Panc1 (cell line): ENCODE measurements at regions not wholly inside any gene's neighbourhood (a gene's known extent, or its start where the extent isn't known, plus 50 kb on each side); places are given as distances from the start of the nearest gene placed in this dataset.

ENCODE experiments used
- ATAC-seq: fragments of 200-7000 bp; cut with Tn5 transposase; 2 replicates; pipeline ENCODE4 v1.9.1; 2020; ENCODE audit warnings: mild to moderate bottlenecking, moderate library complexity
- BruUV-seq: library from RNA; stranded (reverse); fragments of 400-500 nt; replicated peaks from 2 replicates; lab custom pipeline; 2021; lab: Mats Ljungman, UMichigan
- CTCF ChIA-PET: fragments of 300-600 bp; sonication (Branson Sonifier 250); formaldehyde crosslinking; loops from one replicate; lab custom pipeline; 2022; ENCODE audit warnings: antibody characterized with exemption; lab: Charles Lee
- POLR2A ChIA-PET: fragments of 300-600 bp; sonication (Branson Sonifier 250); formaldehyde crosslinking; loops from one replicate; lab custom pipeline; 2022; ENCODE audit warnings: antibody characterized with exemption; lab: Charles Lee
- DNase-seq: peaks from one replicate; pipeline ENCODE4 v3.0.0-alpha.2; 2010; ENCODE audit warnings: low read depth, low spot score
- H3K27ac ChIP-seq: 2 replicates; pipeline ENCODE4 v1.5.1; 2011; ENCODE audit warnings: mild to moderate bottlenecking, low read length, inconsistent platforms
- H3K27me3 ChIP-seq: fragments of 200-500 bp; sonication (Bioruptor generic); 2 replicates; pipeline ENCODE4 v1.6.0; 2014; ENCODE audit warnings: low read length, inconsistent platforms; ENCODE audit not compliant: control insufficient read depth, insufficient read depth
- H3K36me3 ChIP-seq: fragments of 200-500 bp; sonication (Bioruptor generic); 2 replicates; pipeline ENCODE4 v1.5.1; 2014; ENCODE audit warnings: inconsistent platforms, mild to moderate bottlenecking, low read length, moderate library complexity; ENCODE audit not compliant: control insufficient read depth, insufficient read depth
- H3K4me1 ChIP-seq: 2 replicates; pipeline ENCODE4 v1.5.1; 2011; ENCODE audit warnings: inconsistent platforms, mild to moderate bottlenecking, low read length, moderate library complexity; ENCODE audit not compliant: control insufficient read depth, insufficient read depth
- H3K4me3 ChIP-seq, 2 experiments: 2 replicates each; pipeline ENCODE4 v1.5.1; 2011 to 2012; ENCODE audit warnings: low read depth in 2 of 2, low read length in 2 of 2, mild to moderate bottlenecking in 2 of 2, inconsistent platforms in 1 of 2, moderate library complexity in 1 of 2
- H3K9me3 ChIP-seq: fragments of 200-500 bp; sonication (Bioruptor generic); 2 replicates; pipeline ENCODE4 v1.5.1; 2014; ENCODE audit warnings: low read depth, mild to moderate bottlenecking, inconsistent platforms, low read length, moderate library complexity; ENCODE audit not compliant: control insufficient read depth, insufficient read depth
- CTCF ChIP-seq: fragments of 450-650 bp; IDR thresholded peaks from 2 replicates; pipeline ENCODE4 v1.5.1; 2017; ENCODE audit warnings: mild to moderate bottlenecking
- POLR2AphosphoS5 ChIP-seq: IDR thresholded peaks from 2 replicates; pipeline ENCODE4 v1.6.1; 2012; ENCODE audit warnings: mild to moderate bottlenecking, low read depth, low read length, moderate library complexity
- REST ChIP-seq, 2 experiments: IDR thresholded peaks; 2 replicates each; pipeline ENCODE4 v1.6.1; 2011 to 2012; ENCODE audit warnings: low read depth in 2 of 2, control low read depth in 1 of 2, low read length in 1 of 2, mild to moderate bottlenecking in 1 of 2, moderate library complexity in 1 of 2; ENCODE audit not compliant: insufficient read depth in 1 of 2
- SIN3A ChIP-seq: IDR thresholded peaks from 2 replicates; pipeline ENCODE4 v1.6.1; 2012; ENCODE audit warnings: low read depth, mild to moderate bottlenecking, low read length, moderate library complexity, borderline replicate concordance; ENCODE audit not compliant: insufficient read depth
- TCF7L2 ChIP-seq: IDR thresholded peaks from 2 replicates; pipeline ENCODE4 v1.6.1; 2011; ENCODE audit warnings: mild to moderate bottlenecking, low read depth, low read length, inconsistent platforms
- in situ Hi-C: cut with HindIII; loops from 2 replicates; pipeline ENCODE4 v1.10.0; 2016; ENCODE audit warnings: low sequenced_read_pairs, low pct_unique_long_range_greater_than_20kb
- intact Hi-C: fragments of 100-400 bp; cut with micrococcal nuclease; formaldehyde crosslinking; loops from one replicate; pipeline ENCODE4 v1.10.0; 2022; ENCODE audit not compliant: unreplicated experiment

- intact Hi-C loops (no loop called here), in situ Hi-C loops (no loop called here)
- TF ChIP-seq SIN3A (no peak), TCF7L2 (no peak), POLR2AphosphoS5 (no peak), REST (IDR thresholded peaks at IDR 0.05; ENCODE audit: insufficient read depth in 1 of 2, low read depth in 2 of 2, low read length in 1 of 2) (no peak), CTCF (no peak)
- ChIA-PET POLR2A (no interaction called here), CTCF (no interaction called here)
- no peaks in the 10 kb centered on the region for H3K9me3 ChIP-seq
- no peaks in the 10 kb centered on the region for H3K27me3 ChIP-seq
- BruUV-seq = no TSS peak
- no peaks in the 10 kb centered on the region for H3K36me3 ChIP-seq
- no peak overlapping the region for H3K27ac ChIP-seq
- no peaks in the 10 kb centered on the region for H3K4me1 ChIP-seq
- ATAC-seq (no peak), DNase-seq (no peak)
- no peak overlapping the region for H3K4me3 ChIP-seq
These were observed 59.2 kb upstream of the CSNK1A1L start for GRCh38 chr13:37164635-37165034.

GRCh38 chr13:37163641-37164265 is 58.3 kb upstream of the CSNK1A1L start:
- no peak for DNase-seq
- H3K4me1 ChIP-seq = no peaks in the 10 kb centered on the region
- no TSS peak for BruUV-seq
- no peaks in the 10 kb centered on the region for H3K36me3 ChIP-seq
- in situ Hi-C loops = no loop called here
- H3K4me3 ChIP-seq = no peak overlapping the region
- intact Hi-C loops = no loop called here
- CTCF ChIA-PET = no interaction called here
- ATAC-seq = no peak
- H3K27me3 ChIP-seq = no peaks in the 10 kb centered on the region
- TF ChIP-seq CTCF = no peak
- no peak for TF ChIP-seq POLR2AphosphoS5
- TF ChIP-seq REST (IDR thresholded peaks at IDR 0.05; ENCODE audit: insufficient read depth in 1 of 2, low read depth in 2 of 2, low read length in 1 of 2) = no peak
- TF ChIP-seq TCF7L2 = no peak
- no peak for TF ChIP-seq SIN3A
- H3K9me3 ChIP-seq = no peaks in the 10 kb centered on the region
- no peak overlapping the region for H3K27ac ChIP-seq
- POLR2A ChIA-PET = interaction anchor here (0.7 kb wide), 1 partner anchor 440 kb away, joined by 6 read pairs; no protein-coding TSS in a partner anchor
